GM18909 (cell line): ENCODE measurements at regions not wholly inside any gene's neighbourhood (a gene's known extent, or its start where the extent isn't known, plus 50 kb on each side); places are given as distances from the start of the nearest gene placed in this dataset.

Experiments
- ATAC-seq: cut with Tn5 transposase; IDR thresholded peaks from one replicate; pipeline ENCODE4 v1.9.1; 2021; ENCODE audit warnings: mild to moderate bottlenecking; ENCODE audit not compliant: unreplicated experiment, poor library complexity

DNA sequence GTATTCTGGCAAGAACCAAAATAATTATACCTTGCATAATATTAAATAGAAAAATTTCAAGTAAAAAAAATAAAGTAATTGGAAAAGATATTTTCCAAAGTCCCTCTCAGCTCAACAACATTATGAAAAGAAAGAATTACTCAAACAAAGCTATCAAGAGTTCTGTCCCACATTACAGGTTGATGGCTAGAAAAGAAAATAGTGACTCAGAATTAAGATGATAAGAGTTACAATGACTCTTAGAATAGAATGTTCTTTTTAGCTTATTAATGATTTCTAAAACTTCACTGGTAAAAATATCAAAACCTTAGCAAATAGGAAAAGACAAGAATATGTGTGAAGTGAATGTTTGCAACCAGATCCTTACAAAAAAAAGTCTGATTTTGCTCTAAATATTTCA lies 312.5 kb upstream of the PDGFD start:
- no peak for ATAC-seq

DNA sequence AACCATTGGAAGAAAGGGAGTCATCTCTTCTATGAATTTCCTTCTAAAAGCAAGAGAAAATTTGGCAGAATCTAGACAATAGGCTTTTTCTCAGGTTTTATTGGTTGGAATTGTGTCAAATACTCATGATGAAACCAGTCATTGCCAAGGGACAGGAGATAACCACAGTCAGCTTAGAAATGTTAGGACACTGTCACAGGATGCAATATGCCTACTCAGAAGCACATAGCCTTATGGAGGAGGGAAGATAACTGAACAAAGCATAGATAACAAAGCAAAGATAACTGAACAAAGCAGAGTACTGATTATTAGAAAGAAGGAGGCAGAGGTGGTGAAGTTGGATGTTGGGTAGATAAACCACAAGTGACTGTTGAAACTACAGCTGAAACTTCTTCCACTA lies 303.5 kb upstream of the PDGFD start:
- ATAC-seq: no peak

DNA sequence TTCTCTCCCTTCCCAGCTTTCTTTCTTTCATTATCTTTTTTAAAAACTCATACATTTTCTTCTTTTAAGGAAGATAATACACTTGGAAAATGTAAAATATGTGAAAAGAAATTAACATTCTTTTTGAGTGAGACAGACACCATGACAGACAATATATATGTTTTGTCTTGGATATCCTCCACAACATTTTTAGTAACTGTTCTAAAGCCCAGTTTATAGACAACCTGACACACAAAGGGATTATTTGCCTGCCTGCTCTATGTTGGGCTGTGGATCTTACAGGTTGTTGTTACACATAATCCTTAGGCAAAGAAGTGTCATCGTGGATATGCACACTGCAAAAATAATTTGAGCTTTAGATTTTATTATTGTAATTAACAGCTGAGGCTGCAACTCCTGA lies 301.4 kb upstream of the PDGFD start:
- ATAC-seq: no peak

DNA sequence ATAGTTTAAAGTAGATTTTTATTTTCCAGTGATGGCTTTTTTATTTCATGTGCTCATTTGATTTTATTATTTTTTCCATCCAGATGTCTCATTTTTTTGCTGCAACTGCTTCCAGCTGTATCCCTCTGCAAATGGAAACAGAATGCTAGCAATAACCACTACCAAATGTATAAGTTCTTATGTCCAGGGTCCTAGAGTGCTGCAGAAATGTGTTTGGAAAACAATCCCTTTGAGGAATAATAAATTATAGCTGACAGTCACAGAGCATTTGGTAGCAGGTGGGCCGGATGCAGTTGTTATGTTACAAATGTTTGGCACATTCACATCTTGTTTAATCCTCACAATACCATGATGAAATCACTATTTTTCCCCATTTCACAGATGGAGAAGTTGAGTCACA lies 300.7 kb upstream of the PDGFD start:
- ATAC-seq: no peak

DNA sequence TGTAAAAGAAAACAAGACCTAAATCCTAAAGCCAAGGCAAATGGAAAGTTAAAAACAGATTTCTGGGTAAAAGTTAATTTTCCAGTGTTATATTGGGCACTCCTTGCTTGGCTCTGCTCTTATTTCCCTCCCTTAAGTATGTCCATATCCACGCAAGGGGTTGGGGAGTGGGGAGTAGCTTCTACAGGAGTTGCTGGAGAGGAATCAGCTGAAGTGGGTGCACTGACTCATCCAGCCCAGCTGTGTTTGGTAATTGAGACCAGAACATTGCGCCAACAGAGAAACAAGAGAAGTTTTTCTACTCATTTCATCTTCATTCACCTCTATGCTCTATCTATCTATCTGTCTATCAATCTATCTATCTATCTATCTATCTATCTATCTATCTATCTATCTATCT lies 298.4 kb upstream of the PDGFD start:
- ATAC-seq: no peak

DNA sequence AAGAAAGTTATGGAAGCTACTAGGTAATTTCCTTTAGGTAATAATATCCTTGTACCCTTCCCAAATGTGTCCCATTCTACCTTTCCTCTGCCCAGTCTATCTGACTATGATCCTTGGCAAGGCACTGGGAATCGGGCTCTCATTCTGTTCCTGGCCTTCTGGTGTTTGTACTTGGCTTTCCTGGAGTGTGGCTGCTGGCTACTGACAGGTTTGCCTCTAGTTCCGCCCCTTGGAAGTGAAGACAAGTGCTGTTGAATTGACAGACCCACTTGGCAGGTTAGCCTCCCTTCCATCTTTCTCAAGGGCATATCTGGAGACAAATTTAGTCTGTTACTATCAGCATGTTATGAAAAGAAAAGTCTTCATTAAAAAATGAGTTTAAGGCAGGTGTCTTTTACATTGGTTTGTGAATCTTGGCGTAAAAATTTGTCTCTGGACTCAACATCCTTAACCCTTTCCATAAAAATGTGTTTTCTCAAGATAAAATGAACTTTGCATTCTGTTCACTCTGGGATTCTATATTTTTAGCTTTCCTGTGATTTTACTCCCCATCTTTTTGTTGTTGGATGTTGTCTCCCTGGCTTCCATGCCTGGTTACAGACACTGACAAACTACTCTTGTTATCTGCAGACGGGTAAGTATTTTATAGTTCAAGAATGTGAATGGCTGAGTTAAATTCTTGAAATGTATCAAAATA lies 287.4 kb upstream of the PDGFD start:
- ATAC-seq: no peak

DNA sequence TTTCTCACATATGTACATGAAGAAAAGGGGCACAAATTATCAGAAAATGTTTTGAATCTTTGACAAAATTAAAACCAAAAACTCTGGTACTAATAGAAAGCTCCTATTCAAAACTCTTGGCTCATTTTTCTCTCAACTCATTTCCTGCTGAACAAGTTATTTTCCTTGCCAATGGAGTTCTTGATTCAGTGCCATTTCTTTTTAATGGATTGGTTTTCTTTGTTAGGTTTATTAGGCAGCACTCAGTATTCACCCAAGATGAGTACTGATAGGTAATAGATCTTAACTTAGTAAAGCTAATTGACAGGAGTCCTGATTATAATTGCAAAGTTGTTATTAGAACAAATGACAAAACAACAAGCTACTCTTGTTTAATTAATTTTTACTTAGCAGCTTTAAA lies 279.4 kb upstream of the PDGFD start:
- no peak for ATAC-seq

DNA sequence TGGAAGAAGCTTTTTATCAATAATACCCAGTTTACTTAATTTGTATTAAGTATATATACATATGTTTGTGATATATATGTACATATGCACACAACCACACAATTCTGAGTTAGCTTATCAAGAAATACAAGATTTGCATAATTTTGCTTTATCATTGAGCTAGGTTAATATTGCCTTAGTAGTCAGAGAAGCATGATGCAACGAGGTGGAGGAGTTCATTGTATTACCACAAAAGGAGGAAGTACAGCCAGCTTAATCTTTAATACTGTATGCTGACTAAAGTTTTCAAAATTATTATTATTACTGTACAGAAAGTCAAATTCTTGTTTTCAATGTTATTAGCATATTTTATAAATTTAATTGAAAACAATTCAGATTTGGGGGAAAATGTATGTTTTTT lies 278.4 kb upstream of the PDGFD start:
- no peak for ATAC-seq

DNA sequence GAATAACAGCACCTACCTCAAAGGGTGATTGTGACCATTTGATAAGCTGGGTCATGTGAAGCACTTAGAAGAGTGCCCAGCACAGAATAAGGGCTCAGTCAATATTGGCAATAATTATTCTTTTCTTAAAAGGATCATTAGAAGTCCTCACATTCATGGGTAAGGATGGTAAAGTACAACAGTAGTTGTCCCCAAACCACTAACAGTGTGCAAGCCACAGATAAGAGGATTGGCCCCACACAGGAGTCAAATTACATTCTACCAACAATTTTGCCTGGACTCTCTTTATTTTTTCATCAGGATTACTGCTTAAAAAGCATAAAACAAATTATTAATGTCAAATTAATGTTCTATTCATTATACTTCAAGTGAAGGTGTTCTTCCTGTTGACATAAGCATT lies 271.5 kb upstream of the PDGFD start:
- no peak for ATAC-seq

DNA sequence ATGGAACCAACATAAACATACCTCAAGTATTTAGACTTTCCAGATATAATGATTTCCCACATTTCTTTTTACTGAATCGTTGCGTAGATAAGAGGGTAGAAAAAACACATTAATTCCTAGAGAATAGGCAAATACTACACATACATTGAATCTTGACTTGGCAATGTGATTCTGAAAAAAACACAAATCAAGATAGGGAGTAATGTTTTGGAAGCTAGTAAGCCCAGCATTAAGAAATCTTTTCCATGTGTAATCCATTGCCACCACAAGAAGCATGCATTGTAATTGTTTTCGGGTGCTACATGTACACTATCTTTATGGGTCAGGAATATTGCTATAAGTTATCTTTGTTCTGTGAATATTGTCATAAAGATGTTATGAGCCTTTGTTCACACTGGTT lies 269.8 kb upstream of the PDGFD start:
- ATAC-seq: no peak

DNA sequence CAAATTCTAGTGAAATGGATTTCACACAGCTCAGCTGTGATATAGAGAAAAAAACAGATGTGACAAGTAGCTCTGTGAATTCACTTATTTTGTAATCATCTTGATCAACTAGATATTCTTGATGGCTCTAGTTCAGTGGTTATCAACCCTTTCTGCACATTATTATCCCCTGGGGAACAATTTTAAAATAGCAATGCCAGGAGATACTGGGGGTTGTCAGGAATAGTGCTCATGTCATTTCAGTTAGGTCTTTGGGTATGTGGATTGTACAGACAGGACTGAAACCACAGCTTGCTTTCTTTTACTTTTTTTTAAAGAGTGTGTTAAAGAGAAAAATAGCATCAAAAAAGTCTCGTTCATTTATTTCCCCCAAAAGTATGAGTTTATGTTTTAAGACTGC lies 269.0 kb upstream of the PDGFD start:
- no peak for ATAC-seq

DNA sequence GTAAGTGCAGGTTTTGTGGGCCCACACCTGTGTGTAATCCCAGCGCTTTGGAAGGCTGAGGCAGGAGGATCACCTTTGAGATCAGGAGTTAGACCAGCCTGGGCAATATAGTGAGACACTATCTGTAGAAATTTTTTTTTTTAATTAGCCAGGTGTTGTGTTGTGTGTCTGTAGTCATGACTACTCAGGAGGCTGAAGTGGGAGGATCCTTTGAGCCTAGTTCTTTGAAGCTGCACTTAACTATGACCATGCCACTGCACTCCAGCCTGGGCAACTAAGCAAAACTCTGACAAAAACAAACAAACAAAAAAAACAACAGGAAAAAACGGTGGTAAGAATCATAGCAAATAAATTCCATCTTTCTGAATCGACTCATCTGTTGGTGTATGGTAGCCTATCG lies 268.6 kb upstream of the PDGFD start:
- ATAC-seq: no peak

DNA sequence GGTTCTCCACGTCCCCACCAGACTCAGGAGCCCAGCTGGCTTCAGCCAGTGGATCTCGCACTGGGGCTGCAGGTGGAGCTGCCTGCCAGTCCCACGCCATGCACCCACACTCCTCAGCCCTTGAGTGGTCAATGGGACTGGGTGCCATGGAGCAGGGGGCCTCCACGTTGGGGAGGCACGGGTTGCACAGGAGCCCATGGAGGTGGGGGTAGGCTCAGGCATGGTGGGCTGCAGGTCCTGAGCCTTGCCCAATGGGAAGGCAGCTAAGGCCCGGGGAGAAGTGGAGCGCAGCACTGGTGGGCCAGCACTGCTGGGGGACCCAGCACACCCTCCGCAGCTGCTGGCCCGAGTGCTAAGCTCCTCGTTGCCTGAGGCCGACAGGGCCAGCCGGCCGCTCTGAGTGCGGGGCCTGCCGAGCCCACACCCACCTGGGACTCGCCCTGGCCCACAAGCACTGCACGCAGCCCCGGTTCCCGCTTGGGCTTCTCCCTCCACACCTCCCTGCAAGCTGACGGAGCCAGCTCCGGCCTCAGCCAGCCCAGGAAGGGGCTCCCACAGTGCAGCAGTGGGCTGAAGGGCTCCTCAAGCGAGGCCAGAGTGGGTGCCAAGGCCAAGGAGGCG lies 258.5 kb upstream of the PDGFD start:
- ATAC-seq: no peak

DNA sequence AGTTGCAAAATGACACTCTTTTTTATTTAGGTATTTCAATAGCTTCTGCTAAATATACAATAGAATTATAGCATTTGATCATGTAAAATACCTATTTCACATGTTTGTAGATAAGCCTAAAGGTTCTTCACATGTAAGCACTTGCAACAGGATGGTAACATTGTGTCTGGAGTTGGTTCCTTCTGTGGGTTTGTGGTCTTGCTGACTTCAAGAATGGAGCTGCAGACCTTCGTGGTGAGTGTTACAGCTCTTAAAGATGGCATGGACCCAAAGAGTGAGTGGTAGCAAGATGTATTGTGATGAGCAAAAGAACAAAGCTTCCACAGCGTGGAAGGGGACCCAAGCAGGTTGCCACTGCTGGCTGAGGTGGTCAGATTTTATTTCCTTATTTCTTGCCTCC lies 246.4 kb upstream of the PDGFD start:
- no peak for ATAC-seq

DNA sequence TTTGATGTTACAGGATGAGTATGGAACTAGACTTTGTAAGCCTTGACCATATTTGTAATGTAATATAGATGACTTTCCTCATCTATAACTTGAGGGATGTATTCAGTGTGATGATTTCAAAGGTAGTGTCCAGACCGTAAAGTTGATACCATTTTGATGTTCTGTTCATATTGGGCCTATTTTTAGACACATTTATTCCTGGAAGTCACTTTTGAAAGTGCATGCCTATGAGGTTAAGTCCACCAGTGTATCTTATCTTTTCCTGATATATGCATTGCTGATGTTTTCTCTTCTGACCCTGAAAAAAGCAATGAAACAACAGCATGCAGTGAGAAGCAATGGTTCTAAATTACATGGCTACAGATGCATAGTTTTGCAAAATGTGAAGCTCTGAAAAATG lies 244.7 kb upstream of the PDGFD start:
- no peak for ATAC-seq

DNA sequence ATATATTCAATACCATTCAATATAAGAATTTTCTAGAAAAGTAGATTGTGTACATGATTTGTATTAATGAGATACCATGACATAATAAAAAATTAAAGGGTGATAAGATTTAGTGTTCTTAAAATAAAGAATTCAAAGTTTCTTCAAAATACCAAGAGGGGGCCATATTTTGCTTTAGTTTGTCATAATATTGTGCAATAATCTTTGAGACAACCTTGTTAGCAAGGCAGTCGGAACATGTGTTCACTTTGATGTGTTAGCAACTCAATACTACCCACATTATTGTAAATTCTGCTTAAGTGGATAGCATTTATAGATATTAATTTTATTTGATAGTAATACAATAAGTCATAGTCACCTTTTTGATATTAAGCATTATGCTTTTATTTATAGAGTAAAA lies 241.3 kb upstream of the PDGFD start:
- no peak for ATAC-seq

DNA sequence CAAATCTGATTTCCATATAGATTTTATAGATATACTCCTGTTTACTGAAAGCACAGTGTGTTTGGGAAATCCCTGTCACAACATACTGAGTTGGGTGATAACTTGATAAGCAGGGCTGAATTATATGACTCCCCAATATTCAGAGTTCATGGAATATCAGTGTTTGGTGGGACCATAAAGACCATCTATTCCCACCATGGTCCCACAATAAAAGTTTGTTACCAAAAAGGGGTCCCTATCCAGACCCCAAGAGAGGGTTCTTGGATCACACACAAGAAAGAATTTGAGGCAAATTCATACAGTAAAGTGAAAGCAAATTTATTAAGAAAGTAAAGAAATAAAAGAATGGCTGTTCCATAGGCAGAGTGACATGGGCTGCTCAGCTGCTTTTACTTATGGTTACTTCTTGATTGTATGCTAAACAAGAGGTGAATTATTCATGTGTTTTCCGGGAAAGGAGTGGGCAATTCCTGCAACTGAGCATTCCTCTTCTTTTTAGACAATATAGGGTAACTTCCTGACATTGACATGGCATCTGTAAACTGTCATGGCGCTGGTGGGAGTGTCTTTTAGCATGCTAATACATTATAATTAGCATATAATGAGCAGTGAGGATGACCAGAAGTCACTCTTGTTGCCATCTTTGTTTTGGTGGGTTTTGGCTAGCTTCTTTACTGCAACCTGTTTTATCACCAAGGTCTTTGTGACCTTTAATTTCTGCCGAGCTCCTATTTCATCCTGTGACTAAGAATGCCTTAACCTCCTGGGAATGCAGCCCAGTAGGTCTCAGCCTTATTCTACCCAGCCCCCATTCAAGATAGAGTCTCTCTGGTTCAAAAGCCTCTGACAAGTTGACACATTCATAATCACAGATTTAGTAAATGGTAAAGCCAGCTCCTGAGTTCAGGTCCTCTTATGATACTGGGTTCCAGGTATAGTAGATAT lies 240.6 kb upstream of the PDGFD start:
- ATAC-seq: no peak

DNA sequence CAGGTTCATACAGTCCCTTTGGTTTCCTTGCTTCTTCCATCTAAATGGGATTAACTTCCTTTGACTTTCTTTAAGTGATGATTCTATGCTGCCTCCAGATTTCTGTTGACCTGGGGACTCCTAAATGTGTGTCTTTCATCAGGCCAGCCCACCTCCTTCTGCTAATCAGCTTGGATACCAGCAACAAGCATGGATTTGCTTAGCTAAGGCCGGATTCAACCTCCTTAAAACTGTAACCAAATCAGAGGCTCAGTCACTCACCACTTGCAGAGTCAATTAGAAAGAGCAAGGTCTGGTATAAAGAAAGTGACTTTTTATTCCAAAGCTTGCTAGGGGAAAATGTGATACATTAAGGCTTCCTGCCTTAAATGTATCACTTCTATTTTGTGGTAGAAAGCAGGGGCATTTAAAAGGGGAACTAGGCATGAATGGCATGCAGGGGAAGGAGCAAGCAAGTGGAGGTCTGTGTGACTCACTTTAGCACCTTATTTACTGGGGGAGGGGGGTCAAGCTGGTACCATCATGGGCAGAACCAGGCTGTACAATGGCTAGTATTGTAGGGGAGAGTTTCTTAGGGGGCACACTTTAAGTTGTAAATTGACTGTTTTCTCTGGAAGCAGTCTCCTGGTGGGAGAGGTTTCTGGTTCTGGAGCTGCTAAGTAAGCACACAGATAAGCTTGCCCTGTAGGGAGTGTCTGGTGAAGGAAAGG lies 239.0 kb upstream of the PDGFD start:
- ATAC-seq: peak; percentile 63

DNA sequence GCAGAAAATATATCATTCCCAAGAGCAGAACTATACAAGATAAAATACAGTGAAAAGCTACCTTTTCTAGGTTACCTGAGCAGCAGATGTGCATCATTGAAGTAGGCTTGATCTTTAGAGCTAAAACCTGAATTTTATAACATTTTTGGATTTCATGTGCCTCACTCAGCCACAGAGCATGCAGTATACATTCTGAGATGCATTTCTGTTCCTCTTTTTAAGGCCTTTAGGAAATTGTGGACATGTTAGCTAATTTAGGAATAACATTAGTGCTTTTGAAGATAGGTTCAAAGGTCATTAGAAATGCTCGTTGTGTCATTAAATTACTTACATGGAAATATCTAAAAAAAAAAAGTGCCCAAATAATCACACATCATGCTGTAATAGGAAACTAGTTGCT lies 230.6 kb upstream of the PDGFD start:
- ATAC-seq: no peak

DNA sequence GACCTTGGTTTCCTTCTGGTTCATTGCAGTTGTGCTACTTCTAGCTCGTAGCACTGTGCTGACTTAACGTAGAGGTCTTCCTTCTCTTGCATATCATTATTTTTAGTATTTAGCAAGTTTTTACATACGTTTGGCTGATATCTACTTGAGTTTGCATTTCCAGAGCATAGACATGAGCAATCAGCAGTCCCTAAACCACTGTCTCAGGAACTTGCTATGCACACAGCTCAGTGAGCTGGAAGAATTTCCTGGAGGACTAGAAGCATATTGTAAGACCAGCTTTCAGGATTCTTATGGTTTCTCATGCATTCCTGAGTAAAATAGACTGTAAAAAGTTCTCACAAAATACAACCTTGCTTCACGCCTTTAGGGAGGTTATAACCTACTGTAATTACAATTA lies 226.7 kb upstream of the PDGFD start:
- no peak for ATAC-seq

DNA sequence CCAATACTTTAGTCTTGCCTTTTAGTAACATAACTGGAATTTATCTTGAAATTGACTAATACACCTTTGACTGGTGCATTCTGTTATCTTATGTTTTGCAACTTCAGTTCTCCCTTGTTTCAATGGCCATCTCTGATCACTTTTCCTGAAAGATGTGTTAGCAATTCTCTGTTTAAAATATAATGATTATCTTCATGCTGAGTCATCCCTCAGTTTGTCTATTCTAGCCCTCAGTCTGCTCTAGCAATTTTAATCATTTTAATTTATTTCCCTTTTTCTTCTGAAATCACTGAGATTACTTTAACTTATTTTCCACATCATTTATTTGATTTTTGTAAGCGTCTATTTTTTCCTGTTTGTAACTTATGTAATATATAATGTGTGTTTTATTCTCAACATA lies 221.9 kb upstream of the PDGFD start:
- no peak for ATAC-seq
